GM06990 (cell line): ENCODE measurements at regions not wholly inside any gene's neighbourhood (a gene's known extent, or its start where the extent isn't known, plus 50 kb on each side); places are given as distances from the start of the nearest gene placed in this dataset.

Experiments
- DNase-seq: peaks from one replicate; pipeline ENCODE4 v3.0.0-alpha.2; 2011; ENCODE audit not compliant: insufficient read length; ENCODE audit errors: extremely low read depth
- H3K27me3 ChIP-seq: replicated peaks from 2 replicates; pipeline ENCODE4 v1.6.0; 2011; ENCODE audit warnings: low read length; ENCODE audit not compliant: control insufficient read depth, insufficient read depth
- H3K36me3 ChIP-seq: 2 replicates; pipeline ENCODE4 v1.5.1; 2011; ENCODE audit warnings: low read length; ENCODE audit not compliant: control insufficient read depth, insufficient read depth
- H3K4me3 ChIP-seq: replicated peaks from 2 replicates; pipeline ENCODE4 v1.5.1; 2011; ENCODE audit warnings: low read depth, mild to moderate bottlenecking, control low read depth, low read length
- CTCF ChIP-seq: IDR thresholded peaks from 2 replicates; pipeline ENCODE4 v1.5.1; 2011; ENCODE audit warnings: low read length, control low read depth, mild to moderate bottlenecking, inconsistent platforms; ENCODE audit not compliant: insufficient read depth, poor library complexity, severe bottlenecking

- Histone ChIP-seq H3K4me3 (no peak overlapping the region), H3K27me3 (no peaks in the 10 kb centered on the region), H3K36me3 (no peaks in the 10 kb centered on the region)
- TF ChIP-seq CTCF = no peak
- no peak for DNase-seq
Observed at GRCh38 chr4:116444117-116444516, 641.3 kb downstream of the TRAM1L1 start.

GRCh38 chr4:116438981-116439729 lies 646.2 kb downstream of the TRAM1L1 start:
- Histone ChIP-seq H3K27me3 (no peaks in the 10 kb centered on the region), H3K36me3 (no peaks in the 10 kb centered on the region), H3K4me3 (no peak overlapping the region)
- no peak for DNase-seq
- TF ChIP-seq CTCF = no peak

- Histone ChIP-seq H3K4me3 (no peak overlapping the region), H3K27me3 (no peaks in the 10 kb centered on the region), H3K36me3 (no peaks in the 10 kb centered on the region)
- DNase-seq = no peak
- no peak for TF ChIP-seq CTCF
Observed at GRCh38 chr4:116438417-116438816, 647.0 kb downstream of the TRAM1L1 start.

GRCh38 chr4:116427666-116428065 lies 657.7 kb downstream of the TRAM1L1 start:
- no peak for DNase-seq
- no peaks in the 10 kb centered on the region for H3K36me3 ChIP-seq
- H3K27me3 ChIP-seq = no peaks in the 10 kb centered on the region
- no peak overlapping the region for H3K4me3 ChIP-seq
- no peak for TF ChIP-seq CTCF

GRCh38 chr4:116413222-116413621 lies 672.2 kb downstream of the TRAM1L1 start:
- no peaks in the 10 kb centered on the region for H3K36me3 ChIP-seq
- no peak for TF ChIP-seq CTCF
- DNase-seq = no peak
- H3K4me3 ChIP-seq = no peak overlapping the region
- no peaks in the 10 kb centered on the region for H3K27me3 ChIP-seq

- DNase-seq = no peak
- TF ChIP-seq CTCF = no peak
- H3K36me3 ChIP-seq = no peaks in the 10 kb centered on the region
Observed at GRCh38 chr4:116401293-116401692, 684.1 kb downstream of the TRAM1L1 start.

More at GRCh38 chr4:116401293-116401692, 684.1 kb downstream of the TRAM1L1 start:
- Histone ChIP-seq H3K27me3 (no peaks in the 10 kb centered on the region), H3K4me3 (no peak overlapping the region)
